ENCODE measurements at regions not wholly inside any gene's neighbourhood (a gene's known extent, or its start where the extent isn't known, plus 50 kb on each side); places are given as distances from the start of the nearest gene placed in this dataset.

DNA sequence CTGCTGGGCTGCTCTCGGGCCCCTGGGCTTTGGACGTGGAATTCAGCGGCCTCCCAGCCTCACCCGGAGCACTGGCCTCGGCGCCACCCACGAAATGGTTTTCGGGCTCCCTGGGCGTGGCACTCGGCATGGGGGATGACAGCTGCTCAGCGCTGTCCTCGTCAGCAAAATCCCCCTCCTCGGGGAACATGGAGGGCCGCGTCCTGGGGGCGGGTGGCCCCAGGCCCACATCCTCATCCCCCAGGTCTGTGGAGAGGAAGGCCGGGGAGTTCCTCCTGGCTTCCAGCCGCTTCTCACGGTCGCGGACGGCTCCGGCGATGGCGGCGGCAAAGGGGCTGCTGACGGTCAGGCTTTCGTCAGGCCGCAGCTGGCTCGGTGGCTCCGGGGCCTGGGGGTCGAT, 88.4 kb downstream of the CTTN start:
- H3K4me1 Mint-ChIP-seq = no peaks in the 10 kb centered on the region

DNA sequence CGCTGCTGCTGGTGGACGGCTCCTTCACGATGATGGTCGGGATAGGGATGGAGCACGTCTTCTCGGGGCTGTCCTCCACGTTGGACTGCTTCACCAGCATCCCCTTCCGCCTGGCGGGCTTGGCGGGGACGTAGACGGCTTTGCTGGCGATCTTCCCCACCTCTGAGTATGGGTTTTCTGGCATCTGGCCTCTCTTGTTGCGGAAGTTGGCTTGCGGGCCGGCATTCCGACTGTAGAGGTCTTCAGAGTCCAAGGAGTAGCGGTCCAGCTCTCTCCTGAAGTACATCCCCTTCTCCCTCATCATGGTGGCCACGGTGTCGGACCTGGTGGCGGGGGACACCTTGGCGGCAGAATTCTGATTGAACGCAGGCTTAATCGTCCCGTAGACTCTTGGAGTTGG, 88.8 kb downstream of the CTTN start:
- intact Hi-C loops (cut with DNase I, micrococcal nuclease) = no loop called here
- DNase-seq (no peak), ATAC-seq (no peak)
- Mint-ChIP-seq H3K9me3 (ENCODE audit: low read depth) (peaks cover 6% of the 10 kb centered on the region), H3K36me3 (ENCODE audit: low read depth) (no peaks in the 10 kb centered on the region), H3K27me3 (no peaks in the 10 kb centered on the region), H3K4me1 (no peaks in the 10 kb centered on the region), H3K4me3 (no peak overlapping the region), H3K27ac (no peak overlapping the region)
- CTCF ChIA-PET = no interaction called here
- POLR2A ChIA-PET = no interaction called here

More for the DNA sequence above, 88.4 kb downstream of the CTTN start:
- no peaks in the 10 kb centered on the region for H3K36me3 Mint-ChIP-seq (ENCODE audit: low read depth)
- H3K27me3 Mint-ChIP-seq = no peaks in the 10 kb centered on the region
- intact Hi-C loops (cut with DNase I, micrococcal nuclease) = no loop called here
- no peak for ATAC-seq
- no peak for DNase-seq
- H3K9me3 Mint-ChIP-seq (ENCODE audit: low read depth) = peaks cover 6% of the 10 kb centered on the region
- H3K4me3 Mint-ChIP-seq = no peak overlapping the region
- CTCF ChIA-PET = no interaction called here
- POLR2A ChIA-PET = no interaction called here
- H3K27ac Mint-ChIP-seq = no peak overlapping the region

GRCh38 chr11:70487756-70488155, 89.4 kb downstream of the CTTN start:
- H3K27me3 Mint-ChIP-seq = no peaks in the 10 kb centered on the region
- CTCF ChIA-PET = no interaction called here
- POLR2A ChIA-PET = no interaction called here
- ATAC-seq = no peak
- intact Hi-C loops (cut with DNase I, micrococcal nuclease) = no loop called here
- no peaks in the 10 kb centered on the region for H3K36me3 Mint-ChIP-seq (ENCODE audit: low read depth)
- H3K27ac Mint-ChIP-seq = no peak overlapping the region
- no peak overlapping the region for H3K4me3 Mint-ChIP-seq
- H3K4me1 Mint-ChIP-seq = no peaks in the 10 kb centered on the region
- H3K9me3 Mint-ChIP-seq (ENCODE audit: low read depth) = peaks cover 6% of the 10 kb centered on the region
- DNase-seq = no peak

DNA sequence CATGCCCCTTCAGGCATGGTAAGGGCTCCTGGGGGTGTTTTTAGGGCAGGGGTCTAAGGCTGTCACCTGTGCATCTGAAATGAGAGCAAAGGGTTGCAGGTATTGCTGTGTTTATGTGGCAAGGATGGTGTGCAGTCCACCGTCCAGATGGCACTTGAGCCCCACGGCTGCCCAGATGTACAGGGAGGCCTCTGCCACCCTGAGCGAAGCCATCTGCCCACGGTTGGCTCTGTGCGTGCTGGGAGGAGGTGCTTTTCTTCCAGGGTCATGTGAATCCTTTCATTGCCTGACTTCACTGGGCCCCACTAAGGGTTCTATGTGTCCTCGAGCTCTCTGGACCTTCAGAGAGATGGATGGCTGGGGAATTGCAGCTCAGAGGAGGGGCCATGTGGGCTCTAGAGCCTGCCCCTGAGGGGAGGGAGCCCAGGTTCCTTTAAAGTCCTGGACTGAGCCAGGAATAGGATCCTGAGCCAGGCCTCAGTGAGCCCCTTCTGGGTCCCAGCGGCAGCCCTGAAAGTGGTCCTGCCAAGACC, 89.9 kb downstream of the CTTN start:
- ATAC-seq (no peak), DNase-seq (no peak)
- intact Hi-C loops (cut with DNase I, micrococcal nuclease) = no loop called here
- CTCF ChIA-PET = no interaction called here
- no peak overlapping the region for H3K27ac Mint-ChIP-seq
- no peak overlapping the region for H3K4me3 Mint-ChIP-seq
- POLR2A ChIA-PET = no interaction called here
- peaks cover 6% of the 10 kb centered on the region for H3K9me3 Mint-ChIP-seq (ENCODE audit: low read depth)
- no peaks in the 10 kb centered on the region for H3K4me1 Mint-ChIP-seq
- no peaks in the 10 kb centered on the region for H3K36me3 Mint-ChIP-seq (ENCODE audit: low read depth)
- no peaks in the 10 kb centered on the region for H3K27me3 Mint-ChIP-seq

- no peaks in the 10 kb centered on the region for H3K36me3 Mint-ChIP-seq (ENCODE audit: low read depth)
- intact Hi-C loops (cut with DNase I, micrococcal nuclease) = no loop called here
- no peaks in the 10 kb centered on the region for H3K4me1 Mint-ChIP-seq
- no peak for ATAC-seq
- no peak overlapping the region for H3K4me3 Mint-ChIP-seq
- no peak for DNase-seq
- ChIA-PET POLR2A (no interaction called here), CTCF (interaction anchor here (0.6 kb wide), 1 partner anchor 45 kb away, joined by 4 read pairs; no protein-coding TSS in a partner anchor)
- H3K9me3 Mint-ChIP-seq (ENCODE audit: low read depth) = peaks cover 6% of the 10 kb centered on the region
- no peak overlapping the region for H3K27ac Mint-ChIP-seq
- H3K27me3 Mint-ChIP-seq = no peaks in the 10 kb centered on the region
These were observed 90.9 kb downstream of the CTTN start for GRCh38 chr11:70489276-70489675.

- CTCF ChIA-PET = no interaction called here
- H3K27me3 Mint-ChIP-seq = no peaks in the 10 kb centered on the region
- peak; percentile 30 for DNase-seq
- no peak overlapping the region for H3K27ac Mint-ChIP-seq
- no peak for ATAC-seq
- H3K4me1 Mint-ChIP-seq = no peaks in the 10 kb centered on the region
- H3K4me3 Mint-ChIP-seq = no peak overlapping the region
- H3K36me3 Mint-ChIP-seq (ENCODE audit: low read depth) = no peaks in the 10 kb centered on the region
- H3K9me3 Mint-ChIP-seq (ENCODE audit: low read depth) = peaks cover 6% of the 10 kb centered on the region
- intact Hi-C loops (cut with DNase I, micrococcal nuclease) = no loop called here
- POLR2A ChIA-PET = no interaction called here
These were observed 91.9 kb downstream of the CTTN start for GRCh38 chr11:70490208-70490607.

DNA sequence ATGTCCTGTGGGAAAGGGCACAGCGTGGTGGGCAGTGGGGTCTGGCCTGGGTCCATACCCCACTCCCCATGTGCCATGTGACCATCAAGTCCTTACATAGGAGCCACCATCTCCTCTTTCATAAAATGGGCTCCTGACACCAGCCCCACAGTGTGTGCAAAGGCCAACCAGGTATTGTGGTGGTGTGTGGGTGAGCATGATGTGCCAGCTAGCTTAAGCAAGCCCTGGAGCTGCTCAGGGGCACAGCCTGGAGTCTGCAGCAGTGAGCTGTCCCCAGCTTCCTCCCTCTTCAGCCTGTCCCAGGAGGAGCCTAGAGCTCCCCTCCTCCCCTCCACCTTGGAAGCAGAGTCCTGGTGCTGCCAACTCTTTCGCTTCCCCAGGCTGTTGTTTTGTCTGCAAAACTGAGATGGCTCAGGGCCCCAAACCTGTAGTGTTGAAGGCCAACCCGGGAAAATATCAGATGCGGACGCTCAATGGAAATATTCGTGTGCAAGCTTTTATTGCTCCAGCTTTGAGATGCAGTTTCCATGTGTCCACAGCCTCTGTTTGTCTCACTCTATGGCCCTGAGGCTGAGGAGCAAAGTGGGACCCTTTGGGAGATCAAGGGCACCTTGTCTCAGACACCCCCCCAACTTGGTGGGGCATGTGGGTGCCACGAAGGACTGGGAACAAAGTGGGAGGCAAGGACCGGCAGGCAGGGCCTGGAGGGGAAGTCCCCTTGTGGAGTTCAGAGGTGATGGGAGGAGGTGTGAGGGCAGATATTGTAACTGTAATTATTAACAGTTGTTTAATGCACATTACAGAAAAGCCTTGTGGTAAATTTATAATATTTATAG, 92.6 kb downstream of the CTTN start:
- no peak overlapping the region for H3K27ac Mint-ChIP-seq
- intact Hi-C loops (cut with DNase I, micrococcal nuclease) = no loop called here

GRCh38 chr11:70491696-70492472, 93.6 kb downstream of the CTTN start:
- Mint-ChIP-seq H3K9me3 (ENCODE audit: low read depth) (peaks cover 6% of the 10 kb centered on the region), H3K27me3 (no peaks in the 10 kb centered on the region)

More for the DNA sequence above, 92.6 kb downstream of the CTTN start:
- Mint-ChIP-seq H3K9me3 (ENCODE audit: low read depth) (peaks cover 6% of the 10 kb centered on the region), H3K4me1 (no peaks in the 10 kb centered on the region), H3K4me3 (no peak overlapping the region), H3K36me3 (ENCODE audit: low read depth) (no peaks in the 10 kb centered on the region), H3K27me3 (no peaks in the 10 kb centered on the region)
- DNase-seq = no peak
- POLR2A ChIA-PET = no interaction called here
- no peak for ATAC-seq
- CTCF ChIA-PET = no interaction called here

DNA sequence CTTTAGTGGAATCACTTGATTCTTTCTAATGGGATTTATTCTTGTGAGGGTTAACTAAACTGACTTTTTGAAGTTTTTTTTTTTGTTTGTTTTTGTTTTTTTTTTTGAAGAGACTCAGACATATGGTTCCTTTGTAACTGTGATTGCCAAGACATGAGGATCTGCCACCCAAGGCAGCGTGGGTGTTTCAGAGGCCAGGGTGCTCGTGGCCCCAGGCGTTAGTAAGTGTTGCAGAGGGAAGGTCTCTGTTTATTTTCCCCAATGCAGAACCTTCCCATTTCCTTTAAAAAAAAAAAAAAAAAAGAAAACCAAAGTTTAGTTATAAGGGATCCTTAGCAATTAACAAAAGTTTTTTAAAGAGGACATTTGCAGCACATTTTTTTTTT, 94.8 kb downstream of the CTTN start:
- no peak overlapping the region for H3K4me3 Mint-ChIP-seq
- ChIA-PET CTCF (no interaction called here), POLR2A (no interaction called here)
- DNase-seq (no peak), ATAC-seq (no peak)
- intact Hi-C loops (cut with DNase I, micrococcal nuclease) = no loop called here
- no peaks in the 10 kb centered on the region for H3K27me3 Mint-ChIP-seq
- H3K27ac Mint-ChIP-seq = no peak overlapping the region
- peaks cover 6% of the 10 kb centered on the region for H3K9me3 Mint-ChIP-seq (ENCODE audit: low read depth)
- no peaks in the 10 kb centered on the region for H3K4me1 Mint-ChIP-seq
- no peaks in the 10 kb centered on the region for H3K36me3 Mint-ChIP-seq (ENCODE audit: low read depth)

More at GRCh38 chr11:70491696-70492472, 93.6 kb downstream of the CTTN start:
- intact Hi-C loops (cut with DNase I, micrococcal nuclease) = no loop called here
- Mint-ChIP-seq H3K36me3 (ENCODE audit: low read depth) (no peaks in the 10 kb centered on the region), H3K4me1 (no peaks in the 10 kb centered on the region), H3K27ac (no peak overlapping the region), H3K4me3 (no peak overlapping the region)
- ATAC-seq (no peak), DNase-seq (no peak)
- POLR2A ChIA-PET = no interaction called here
- CTCF ChIA-PET = interaction anchor here (0.6 kb wide), 1 partner anchor 15 kb away, joined by 3 read pairs; no protein-coding TSS in a partner anchor

- no peak for ATAC-seq
These were observed 95.6 kb downstream of the CTTN start for GRCh38 chr11:70493891-70494290.

DNA sequence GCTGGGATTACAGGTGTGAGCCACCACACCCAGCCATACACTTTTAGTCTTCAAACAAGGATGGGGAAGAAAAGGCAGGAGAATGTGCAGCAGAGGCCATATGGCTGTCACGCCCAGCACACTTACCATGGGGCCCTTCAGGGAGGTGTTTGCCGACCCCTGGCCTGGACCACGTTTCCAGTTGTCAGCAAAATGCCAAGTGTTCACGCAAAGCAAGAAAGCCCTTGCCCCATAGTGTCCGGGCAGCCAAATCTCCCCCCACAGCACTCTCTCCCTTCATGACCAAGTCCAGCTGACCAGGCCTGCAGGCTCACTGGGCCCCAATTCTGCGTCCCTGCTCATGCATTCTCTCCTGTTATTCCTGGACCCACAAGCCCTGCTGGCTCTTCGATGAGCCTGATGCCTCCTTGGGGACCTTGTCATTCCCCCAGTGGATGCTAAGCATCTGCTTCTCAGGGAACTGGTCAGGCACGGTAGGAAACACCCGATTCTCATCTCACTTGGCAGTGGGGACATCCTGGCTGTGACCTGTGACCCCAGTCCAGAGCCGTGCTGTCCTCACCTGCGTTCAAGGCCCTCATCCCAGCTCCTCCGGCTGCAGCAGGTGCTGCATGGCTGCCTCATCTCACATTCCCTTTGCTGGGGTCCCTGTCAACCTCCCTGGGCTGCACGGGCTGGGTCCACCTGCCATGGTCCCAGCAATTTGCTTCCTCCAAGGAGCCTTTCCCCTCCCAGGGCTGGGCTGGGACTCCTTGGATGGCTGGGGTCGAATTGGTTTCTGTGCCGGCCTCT, 96.4 kb downstream of the CTTN start:
- Mint-ChIP-seq H3K9me3 (ENCODE audit: low read depth) (peaks cover 6% of the 10 kb centered on the region), H3K27me3 (no peaks in the 10 kb centered on the region), H3K4me3 (no peak overlapping the region), H3K4me1 (no peaks in the 10 kb centered on the region), H3K27ac (no peak overlapping the region), H3K36me3 (ENCODE audit: low read depth) (no peaks in the 10 kb centered on the region)
- no peak for DNase-seq
- ChIA-PET CTCF (no interaction called here), POLR2A (no interaction called here)
- ATAC-seq = no peak
- intact Hi-C loops (cut with DNase I, micrococcal nuclease) = no loop called here

More at GRCh38 chr11:70493891-70494290, 95.6 kb downstream of the CTTN start:
- peaks cover 6% of the 10 kb centered on the region for H3K9me3 Mint-ChIP-seq (ENCODE audit: low read depth)
- no peaks in the 10 kb centered on the region for H3K36me3 Mint-ChIP-seq (ENCODE audit: low read depth)
- H3K4me3 Mint-ChIP-seq = no peak overlapping the region
- H3K4me1 Mint-ChIP-seq = no peaks in the 10 kb centered on the region
- no peak for DNase-seq
- H3K27me3 Mint-ChIP-seq = no peaks in the 10 kb centered on the region
- intact Hi-C loops (cut with DNase I, micrococcal nuclease) = no loop called here
- CTCF ChIA-PET = no interaction called here
- POLR2A ChIA-PET = no interaction called here
- no peak overlapping the region for H3K27ac Mint-ChIP-seq

All from activated CD4-positive, alpha-beta T cell treated with anti-CD3 and anti-CD28 coated beads for 36 hours (primary cell).